ENCODE measurements at regions not wholly inside any gene's neighbourhood (a gene's known extent, or its start where the extent isn't known, plus 50 kb on each side); places are given as distances from the start of the nearest gene placed in this dataset.

- no peak for DNase-seq (ENCODE audit: low read depth)
- TF ChIP-seq CTCF (conservative IDR thresholded peaks at IDR 0.05; ENCODE audit: low read depth, low read length): no peak
- H3K4me3 ChIP-seq (ENCODE audit: low read length): no peak overlapping the region
Measured at GRCh38 chr7:115123441-115123840, 201.5 kb downstream of the MDFIC start.

GRCh38 chr7:115122388-115122787, 200.5 kb downstream of the MDFIC start:
- no peak for TF ChIP-seq CTCF (conservative IDR thresholded peaks at IDR 0.05; ENCODE audit: low read depth, low read length)
- DNase-seq (ENCODE audit: low read depth): no peak
- no peak overlapping the region for H3K4me3 ChIP-seq (ENCODE audit: low read length)

GRCh38 chr7:115117748-115118147, 195.9 kb downstream of the MDFIC start:
- DNase-seq (ENCODE audit: low read depth): no peak
- H3K4me3 ChIP-seq (ENCODE audit: low read length): no peak overlapping the region
- TF ChIP-seq CTCF (conservative IDR thresholded peaks at IDR 0.05; ENCODE audit: low read depth, low read length): no peak

GRCh38 chr7:115116773-115117715, 195.2 kb downstream of the MDFIC start:
- H3K4me3 ChIP-seq (ENCODE audit: low read length): no peak overlapping the region
- DNase-seq (ENCODE audit: low read depth): no peak

GRCh38 chr7:115113776-115114175, 191.9 kb downstream of the MDFIC start:
- TF ChIP-seq CTCF (conservative IDR thresholded peaks at IDR 0.05; ENCODE audit: low read depth, low read length): no peak
- DNase-seq (ENCODE audit: low read depth): no peak
- H3K4me3 ChIP-seq (ENCODE audit: low read length): no peak overlapping the region

More at GRCh38 chr7:115116773-115117715, 195.2 kb downstream of the MDFIC start:
- no peak for TF ChIP-seq CTCF (conservative IDR thresholded peaks at IDR 0.05; ENCODE audit: low read depth, low read length)

GRCh38 chr7:115113131-115113530, 191.2 kb downstream of the MDFIC start:
- DNase-seq (ENCODE audit: low read depth): no peak
- TF ChIP-seq CTCF (conservative IDR thresholded peaks at IDR 0.05; ENCODE audit: low read depth, low read length): no peak
- H3K4me3 ChIP-seq (ENCODE audit: low read length): no peak overlapping the region

- no peak for TF ChIP-seq CTCF (conservative IDR thresholded peaks at IDR 0.05; ENCODE audit: low read depth, low read length)
- H3K4me3 ChIP-seq (ENCODE audit: low read length): no peak overlapping the region
- DNase-seq (ENCODE audit: low read depth): no peak
Measured at GRCh38 chr7:115110523-115110922, 188.6 kb downstream of the MDFIC start.
